GM19328 (cell line): ENCODE measurements at regions not wholly inside any gene's neighbourhood (a gene's known extent, or its start where the extent isn't known, plus 50 kb on each side); places are given as distances from the start of the nearest gene placed in this dataset.
A peak's percentile ranks its signal among the peaks of the same experiment; 100 is the strongest.
"Not testable (repeated sequence)": the region's sequence is repeated elsewhere in the genome, so short reads cannot be mapped to it uniquely, and the experiment has no call there.

ENCODE experiments used
- ATAC-seq: cut with Tn5 transposase; IDR thresholded peaks from one replicate; pipeline ENCODE4 v1.9.1; 2021; ENCODE audit warnings: mild to moderate bottlenecking, moderate library complexity; ENCODE audit not compliant: unreplicated experiment

DNA sequence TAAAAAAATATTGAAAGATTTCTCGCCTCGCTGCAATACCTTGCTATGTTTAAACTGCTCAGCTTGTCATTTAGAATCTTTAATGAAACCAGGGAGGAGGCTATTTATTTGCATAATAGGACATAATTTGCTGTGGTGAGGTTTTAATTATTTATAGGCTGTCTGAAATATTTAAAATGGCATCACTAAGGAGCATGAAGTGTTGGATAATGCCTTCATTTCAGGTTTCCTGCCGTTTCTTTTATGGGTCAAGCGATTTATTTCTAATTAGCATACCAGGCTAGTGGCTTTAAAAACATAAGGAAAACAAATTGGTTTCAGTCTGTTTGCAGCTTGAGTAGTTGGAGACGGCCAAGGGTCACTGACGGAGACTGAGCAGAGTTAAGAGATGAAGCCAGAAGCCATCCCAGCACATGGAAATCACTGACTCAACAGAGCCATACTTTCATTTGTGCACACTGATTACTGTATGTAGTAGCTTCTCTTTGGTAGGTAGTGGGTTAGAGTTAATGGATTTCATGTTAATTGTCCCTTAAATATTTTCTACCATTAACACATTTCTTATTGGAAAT, 1962.4 kb upstream of the TENM3 start:
- ATAC-seq: no peak

DNA sequence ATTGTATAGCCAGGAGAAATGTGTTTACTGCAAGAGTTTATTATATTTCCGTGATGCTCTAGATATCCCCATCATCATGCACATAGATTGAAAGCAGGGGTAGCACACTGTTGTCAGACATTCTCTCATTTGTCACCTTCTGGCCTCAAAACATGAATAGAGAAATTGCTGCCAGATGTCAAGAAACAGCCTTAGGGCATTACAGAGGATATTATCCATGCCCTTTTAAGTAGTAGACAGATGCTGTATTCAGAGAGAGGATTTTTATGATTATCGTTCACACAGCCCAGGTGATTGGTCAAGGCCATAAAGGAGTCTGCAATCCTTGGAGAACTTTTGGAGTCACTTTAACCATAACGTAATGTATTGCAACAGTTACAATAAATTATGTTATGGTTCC, 1961.5 kb upstream of the TENM3 start:
- no peak for ATAC-seq

DNA sequence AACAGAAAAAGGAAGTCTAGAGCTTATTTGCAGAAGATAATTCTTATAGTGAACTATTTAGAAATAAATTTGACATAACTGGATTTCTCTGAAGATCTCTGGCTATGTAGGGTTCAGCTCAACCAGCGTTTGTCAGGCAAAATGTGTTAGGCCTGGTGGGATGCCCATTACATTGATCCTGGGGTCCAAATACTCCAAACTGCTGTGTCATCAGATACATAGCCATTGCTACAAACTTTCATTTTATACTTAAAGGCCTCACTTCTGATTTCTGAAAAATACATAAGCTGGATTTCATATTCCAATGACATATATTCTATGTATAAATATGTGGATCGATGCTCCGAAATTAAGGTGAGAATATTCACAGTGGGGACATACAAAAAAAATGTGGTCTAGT, 1958.9 kb upstream of the TENM3 start:
- no peak for ATAC-seq

DNA sequence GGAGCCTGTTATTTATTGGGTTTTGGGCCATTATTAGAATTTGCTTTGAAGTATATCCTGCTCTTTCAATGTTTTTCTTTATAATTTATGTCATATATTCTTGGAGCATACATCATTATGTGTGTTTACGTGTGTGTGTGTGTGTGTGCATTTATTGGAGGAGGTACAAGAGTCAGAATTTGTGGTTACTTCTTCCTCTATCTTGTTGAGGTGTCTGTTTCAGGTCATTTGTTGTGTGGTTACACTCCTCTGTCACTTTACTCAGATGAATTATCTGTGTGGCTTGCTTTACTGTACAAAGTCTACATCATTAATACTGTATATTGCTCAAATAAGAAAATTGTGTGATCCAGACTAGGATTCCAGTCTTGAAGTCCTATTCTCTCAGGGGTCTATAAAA, 1957.4 kb upstream of the TENM3 start:
- ATAC-seq: peak; percentile 73

DNA sequence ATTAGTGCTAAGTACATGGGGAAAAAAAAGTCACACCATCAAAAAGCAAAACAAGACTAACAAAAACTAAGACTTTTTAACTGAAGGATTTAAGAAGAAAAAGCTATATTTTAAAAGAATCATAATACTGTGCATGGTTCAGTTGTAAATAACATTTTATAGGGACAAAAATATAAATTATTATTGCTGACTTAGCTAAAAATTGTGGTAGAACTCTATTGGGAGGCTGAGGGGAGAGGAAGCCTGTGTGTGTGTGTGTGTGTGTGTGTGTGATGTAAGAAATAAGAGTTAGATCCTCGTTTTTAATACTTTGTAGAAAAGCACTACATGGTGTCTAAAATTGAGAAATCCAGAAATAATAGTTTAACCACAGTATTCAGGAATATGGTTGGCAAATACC, 1950.9 kb upstream of the TENM3 start:
- ATAC-seq: no peak

DNA sequence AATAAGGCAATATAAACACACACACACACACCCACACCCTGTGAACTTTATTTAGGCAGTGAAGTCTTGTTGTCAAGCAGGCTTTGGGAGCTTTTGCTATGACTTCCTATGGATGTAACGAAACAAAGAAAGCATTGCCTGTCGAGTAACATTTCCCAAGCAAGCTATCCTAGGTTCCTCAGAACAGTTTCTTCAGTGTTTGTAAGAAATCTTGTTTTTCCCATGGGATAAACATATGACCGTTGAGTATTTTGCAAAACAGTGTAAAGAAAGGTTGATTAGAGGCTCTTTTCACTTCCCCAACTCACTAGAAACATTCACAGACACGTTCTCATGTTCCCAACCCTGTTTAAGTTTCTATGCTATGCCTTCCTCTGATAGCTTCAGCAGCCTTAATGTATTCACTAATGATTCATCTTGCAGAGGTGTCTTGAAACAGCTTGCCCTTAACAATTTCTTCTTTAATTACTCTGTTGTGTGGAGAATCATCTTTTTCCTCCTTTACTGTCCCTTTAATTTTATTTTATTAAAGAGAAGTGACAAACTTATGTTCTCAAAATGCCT, 1947.1 kb upstream of the TENM3 start:
- no peak for ATAC-seq

DNA sequence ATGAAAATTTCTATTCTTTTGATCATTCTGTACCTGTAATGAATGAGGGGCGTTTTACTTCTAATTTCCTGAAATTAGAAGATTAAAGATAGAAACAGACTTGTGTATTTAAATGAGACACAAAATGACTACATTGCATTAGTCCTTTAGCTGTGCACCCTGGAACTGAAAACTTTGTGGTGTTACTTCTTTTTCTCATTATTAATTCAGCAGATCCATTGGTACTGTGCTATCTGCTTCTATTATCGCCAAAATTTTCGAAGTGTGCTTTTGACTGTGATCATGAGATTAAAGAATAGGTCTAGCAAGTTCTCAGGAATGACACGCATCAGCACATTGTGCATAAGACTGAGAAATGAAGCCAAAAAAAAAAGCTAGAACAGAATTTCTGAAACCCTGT, 1938.9 kb upstream of the TENM3 start:
- no peak for ATAC-seq

DNA sequence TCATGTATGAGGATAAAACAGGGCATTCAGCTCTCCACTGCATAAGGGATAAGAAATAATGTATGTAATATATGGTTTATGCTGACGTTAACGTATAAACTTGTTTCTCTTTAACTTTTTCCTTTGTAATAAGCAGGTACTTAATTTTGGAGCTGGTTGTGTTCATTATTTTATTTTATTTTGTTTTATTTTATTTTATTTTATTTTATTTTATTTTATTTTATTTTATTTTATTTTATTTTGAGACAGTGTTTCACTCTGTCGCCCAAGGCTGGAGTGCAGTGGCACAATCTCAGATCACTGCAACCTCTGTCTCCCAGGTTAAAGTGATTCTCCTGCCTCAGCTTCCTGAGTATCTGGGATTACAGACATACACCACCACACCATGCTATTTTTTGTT, 1932.6 kb upstream of the TENM3 start:
- no peak for ATAC-seq

DNA sequence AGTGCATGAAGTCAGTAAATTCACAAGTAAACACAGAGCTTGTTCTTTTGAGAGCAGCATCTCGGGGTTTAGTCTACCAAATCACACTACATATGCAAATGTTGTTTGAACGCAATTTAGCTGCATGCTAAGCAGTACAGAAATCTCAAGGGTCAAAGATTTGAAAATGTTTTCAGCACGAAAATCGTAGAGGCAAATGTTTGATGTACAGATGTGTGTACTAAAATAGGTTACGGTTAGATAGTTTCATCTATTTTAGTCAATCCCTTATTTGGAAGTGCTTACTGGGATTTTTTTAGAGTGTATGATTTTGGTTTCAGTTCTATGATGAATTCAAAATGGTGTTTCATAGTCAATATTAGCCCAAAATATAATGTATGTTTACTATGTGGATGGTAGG, 1928.2 kb upstream of the TENM3 start:
- peak; percentile 74 for ATAC-seq

DNA sequence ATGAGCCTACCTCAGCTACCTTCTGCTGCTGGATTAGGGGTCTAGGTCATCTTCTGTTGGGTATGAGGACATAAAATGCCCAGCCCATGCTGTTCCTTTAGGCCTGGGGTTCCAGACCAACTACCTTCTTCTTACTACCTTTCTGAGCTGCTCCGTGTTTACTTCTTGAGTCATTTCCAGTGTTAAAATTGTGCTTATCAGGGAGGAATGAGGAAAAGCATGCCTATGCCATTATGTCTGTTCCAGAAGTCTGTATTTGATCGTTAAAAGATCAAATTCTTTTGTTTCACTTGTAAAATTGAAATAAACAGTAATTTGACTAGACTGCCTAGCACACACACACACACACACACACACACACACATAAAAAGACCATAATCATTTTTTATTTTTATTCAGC, 1912.7 kb upstream of the TENM3 start:
- no peak for ATAC-seq

DNA sequence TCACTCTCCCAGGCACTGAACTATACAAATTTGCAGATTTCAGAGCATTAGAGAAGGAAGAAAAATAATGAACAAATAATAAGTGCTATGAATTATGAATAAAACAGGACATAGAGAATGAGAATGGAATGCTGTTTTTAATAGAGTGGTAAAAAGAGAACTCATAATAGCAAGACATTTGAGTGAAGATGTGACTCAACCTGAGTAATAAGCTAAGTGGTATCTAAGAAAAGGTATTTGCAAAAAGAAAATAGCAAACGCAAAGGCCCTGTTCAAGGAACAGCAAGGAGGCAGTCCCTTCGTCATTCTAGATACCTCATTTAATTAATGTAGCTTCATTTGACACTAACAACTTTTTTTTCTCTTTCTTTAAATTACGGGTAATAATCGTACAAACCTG, 1910.0 kb upstream of the TENM3 start:
- no peak for ATAC-seq

DNA sequence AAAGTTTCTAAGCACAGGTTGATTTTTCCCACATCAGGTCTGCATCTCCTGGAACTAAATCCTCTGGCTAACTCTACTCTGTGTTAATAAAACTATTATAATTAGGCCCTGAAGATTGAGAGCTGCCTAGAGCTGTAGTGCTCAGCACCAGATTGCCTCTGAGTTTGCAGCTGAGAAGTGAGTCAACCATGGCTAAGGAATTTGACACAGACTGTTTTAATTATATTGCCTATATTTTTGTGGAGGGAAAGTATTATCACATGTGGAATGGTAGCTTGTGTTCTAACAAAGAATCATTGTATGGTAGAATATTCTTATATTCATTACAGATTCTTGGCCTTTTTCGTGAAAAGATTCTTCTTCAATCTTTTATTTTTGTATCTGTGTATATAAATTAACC, 1907.6 kb upstream of the TENM3 start:
- ATAC-seq: no peak

DNA sequence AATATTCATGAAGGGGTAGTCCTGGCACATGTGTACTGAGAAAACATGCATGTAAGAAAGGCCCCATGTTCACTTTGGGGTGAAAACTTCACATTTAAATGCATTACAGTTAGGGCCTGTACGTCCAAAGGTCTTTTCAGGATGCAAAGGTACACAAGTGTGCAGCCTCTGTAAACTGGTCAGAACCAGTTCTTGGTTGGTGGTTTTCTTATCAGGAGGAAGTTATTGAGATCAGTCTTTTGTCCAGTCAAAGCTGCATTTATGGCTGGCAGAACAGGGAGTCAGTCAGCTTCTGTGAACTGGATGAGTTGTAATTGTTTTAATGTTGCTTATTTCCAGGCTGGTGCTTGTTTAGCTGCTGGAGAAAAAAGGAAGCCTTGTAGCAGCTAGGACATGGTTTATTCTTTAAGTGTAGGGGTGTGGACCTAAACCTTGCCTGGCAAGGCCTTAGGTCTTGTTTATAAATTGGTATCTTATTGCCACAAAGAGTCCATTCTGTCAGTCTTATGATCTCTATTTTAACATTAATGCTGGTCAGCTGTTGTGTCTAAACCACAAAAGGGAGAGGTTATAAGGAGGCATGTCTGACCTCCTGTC, 1906.6 kb upstream of the TENM3 start:
- ATAC-seq: no peak

DNA sequence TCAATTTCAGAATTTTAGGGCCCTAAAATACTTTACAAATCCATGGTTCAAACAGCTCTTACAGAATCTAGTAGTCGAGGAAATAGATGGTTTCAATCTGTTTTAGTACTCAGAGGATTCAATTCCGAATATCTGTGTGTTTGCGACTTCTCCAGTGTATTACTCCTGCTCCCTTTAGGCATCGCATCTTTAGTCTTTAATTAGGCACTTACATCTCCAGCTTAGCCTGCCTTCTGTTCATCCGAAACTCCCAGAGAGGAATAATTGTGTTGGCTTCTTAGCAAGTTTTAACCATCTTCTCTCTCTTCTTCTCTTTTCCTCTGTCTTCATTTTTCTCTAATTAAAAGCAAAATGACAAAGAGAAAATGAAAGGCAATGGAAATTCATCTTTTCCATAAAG, 1901.3 kb upstream of the TENM3 start:
- no peak for ATAC-seq

DNA sequence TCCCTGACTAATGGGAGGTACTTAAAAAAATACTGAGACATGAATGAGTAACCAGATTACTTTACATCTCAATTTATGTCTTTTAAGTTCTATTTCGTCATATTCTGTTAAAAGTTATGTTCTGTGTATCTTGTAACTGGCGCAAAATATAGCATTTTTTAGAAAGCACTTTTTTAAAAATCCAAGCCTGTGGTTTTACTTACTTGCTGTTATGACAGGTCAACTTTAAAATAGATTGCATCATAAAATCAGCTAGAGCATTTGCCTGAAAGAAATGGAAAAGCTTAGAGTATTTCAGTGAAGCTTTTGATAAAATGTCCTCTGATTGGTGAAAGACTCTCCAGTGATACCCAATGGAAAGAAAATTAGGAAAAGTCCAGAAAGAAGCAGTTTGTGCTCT, 1892.3 kb upstream of the TENM3 start:
- ATAC-seq: no peak

DNA sequence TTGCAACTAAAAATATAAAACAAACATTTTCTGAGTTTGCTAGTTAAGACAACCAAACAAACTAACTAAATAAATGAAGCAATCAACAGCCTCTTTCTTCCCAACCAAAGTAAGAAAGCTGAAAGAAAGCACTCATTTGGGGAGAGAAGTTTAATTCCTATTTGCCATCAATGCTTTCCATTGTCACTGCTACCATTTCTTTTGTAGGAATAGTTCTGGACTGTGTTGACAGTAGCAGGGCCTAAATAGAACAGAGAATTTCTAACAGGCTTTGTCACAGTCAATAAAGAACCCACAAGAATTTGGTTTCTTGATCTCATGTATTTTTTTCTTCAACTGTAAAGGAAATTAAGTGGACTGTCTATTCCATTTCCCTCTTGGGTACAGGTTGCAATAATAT, 1886.4 kb upstream of the TENM3 start:
- no peak for ATAC-seq

DNA sequence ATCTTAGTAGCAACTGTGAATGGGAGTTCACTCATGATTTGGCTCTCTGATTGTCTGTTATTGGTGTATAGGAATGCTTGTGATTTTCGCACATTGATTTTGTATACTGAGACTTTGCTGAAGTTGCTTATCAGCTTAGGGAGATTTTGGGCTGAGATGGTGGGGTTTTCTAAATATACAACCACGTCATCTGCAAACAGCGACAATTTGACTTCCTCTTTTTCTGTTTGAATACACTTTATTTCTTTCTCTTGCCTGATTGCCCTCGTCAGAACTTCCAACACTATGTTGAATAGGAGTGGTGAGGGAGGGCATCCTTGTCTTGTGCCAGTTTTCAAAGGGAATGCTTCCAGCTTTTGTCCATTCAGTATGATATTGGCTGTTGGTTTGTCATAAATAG, 1883.1 kb upstream of the TENM3 start:
- not testable (repeated sequence) for ATAC-seq

DNA sequence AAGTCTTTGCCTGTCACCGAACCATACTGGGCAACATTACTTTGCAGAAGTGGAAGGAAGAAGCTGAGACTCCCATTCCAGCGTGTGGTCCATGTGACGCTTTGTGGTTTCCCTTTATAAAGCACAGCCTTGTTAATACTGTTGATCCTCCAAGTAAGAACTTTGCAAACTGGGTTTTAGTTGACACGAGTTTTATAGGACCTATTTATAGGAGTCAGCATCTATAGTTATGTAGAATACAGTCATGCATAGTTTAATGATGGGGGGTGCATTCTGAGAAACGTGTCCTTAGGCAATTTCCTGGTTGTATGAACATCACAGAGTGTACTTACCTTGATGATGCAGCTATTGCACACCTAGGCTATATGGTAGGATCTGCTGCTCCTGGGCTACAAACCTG, 1879.4 kb upstream of the TENM3 start:
- ATAC-seq: no peak

DNA sequence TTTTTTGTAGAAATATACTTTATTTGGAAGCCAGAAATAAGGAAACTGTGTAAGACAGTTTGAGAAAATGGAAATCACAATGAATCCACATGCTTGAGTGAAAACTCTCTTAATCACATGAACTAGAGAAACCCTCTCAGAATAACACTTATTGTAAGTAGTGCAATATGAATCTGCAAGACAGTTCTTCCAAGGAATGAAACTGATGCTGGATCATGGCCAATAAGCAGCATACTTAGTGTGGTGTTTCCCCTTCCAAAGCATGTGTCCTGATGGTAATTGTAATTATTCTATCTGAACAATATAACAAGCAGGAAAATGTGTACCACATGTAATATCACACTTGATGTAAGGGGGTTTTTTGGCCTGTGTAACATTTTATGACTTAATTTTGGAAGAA, 1870.5 kb upstream of the TENM3 start:
- no peak for ATAC-seq

DNA sequence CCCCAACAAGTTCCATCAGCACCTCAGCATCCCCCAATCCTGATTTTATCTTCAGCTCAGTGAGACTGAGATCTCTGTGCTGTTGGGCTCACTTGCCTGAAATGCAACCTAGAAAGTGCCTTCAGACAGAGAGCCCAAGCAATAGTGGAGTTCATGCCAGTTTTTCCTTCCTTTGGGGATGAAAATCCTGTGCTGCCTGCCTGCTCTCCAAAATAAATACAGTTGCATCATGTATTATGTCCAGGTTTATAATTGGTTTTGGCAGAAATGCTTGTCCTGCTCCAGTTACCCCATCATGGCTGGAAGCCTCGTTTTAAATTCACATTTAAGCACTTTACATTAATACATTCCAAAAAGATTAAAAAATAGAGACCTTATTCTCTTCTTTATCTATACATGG, 1865.5 kb upstream of the TENM3 start:
- ATAC-seq: no peak

DNA sequence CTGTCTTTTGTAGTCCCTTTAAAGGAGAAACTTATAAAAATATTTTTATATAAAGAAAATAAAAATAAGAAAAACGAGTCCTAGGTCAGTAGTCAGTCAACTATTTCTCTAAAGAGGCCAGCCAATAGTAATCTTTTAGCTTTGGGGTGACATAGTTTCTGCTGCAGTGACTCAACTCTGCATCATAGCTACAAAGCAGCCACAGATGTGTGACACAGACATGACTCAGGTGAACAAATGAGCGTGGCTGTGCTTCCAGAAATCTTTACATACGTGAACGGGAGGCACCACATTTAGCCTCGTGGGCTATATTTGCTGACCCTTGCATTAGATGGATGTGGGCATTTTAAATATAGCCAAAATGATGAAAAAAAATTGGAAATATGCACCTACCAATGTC, 1862.5 kb upstream of the TENM3 start:
- ATAC-seq: no peak

DNA sequence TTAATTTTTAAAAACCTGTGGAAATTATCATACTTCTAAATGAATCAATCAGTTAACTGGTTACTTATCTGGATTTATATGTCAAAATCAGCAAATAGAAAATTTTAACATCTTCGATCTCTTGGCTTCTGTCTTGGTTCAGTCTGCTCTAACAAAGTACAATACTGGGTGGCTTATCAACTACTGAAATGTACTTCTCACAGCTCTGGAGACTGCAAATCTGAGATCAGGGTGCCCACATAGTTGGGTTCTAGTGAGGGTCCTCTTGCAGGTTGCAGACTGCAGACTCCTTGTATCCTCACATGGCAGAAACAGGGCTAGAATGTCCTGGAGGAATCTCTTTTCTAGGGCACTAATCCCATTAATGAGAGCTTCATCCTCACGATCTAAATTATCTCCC, 1851.6 kb upstream of the TENM3 start:
- ATAC-seq: no peak

DNA sequence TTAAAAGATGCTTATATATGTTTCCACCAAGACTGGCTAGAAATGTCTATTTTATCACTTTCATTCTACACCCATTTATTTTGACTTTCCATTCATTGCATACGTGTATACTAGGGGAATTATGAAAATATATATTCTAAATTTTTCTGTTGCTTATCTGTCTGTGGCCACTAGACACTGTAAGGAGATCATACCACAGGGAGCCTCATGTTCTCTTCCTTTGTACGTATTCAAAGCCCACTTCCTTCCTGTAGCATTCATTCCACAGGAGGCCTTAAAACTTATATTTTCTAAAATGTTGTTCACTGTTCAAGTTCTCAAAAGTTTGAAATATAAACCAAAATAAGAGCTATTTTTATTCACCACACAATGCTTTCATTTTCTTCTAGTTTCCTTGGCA, 1848.9 kb upstream of the TENM3 start:
- no peak for ATAC-seq
